ENCODE measurements at regions not wholly inside any gene's neighbourhood (a gene's known extent, or its start where the extent isn't known, plus 50 kb on each side); places are given as distances from the start of the nearest gene placed in this dataset.
"Not testable (repeated sequence)": the region's sequence is repeated elsewhere in the genome, so short reads cannot be mapped to it uniquely, and the experiment has no call there.

- Mint-ChIP-seq H3K36me3 (ENCODE audit: low read depth) (peaks cover 4% of the 10 kb centered on the region; the same call in 1 of the 2 replicates), H3K4me1 (ENCODE audit: low read depth) (no peaks in the 10 kb centered on the region), H3K9me3 (peaks cover 35% of the 10 kb centered on the region), H3K4me3 (no peak overlapping the region), H3K27me3 (ENCODE audit: insufficient read depth) (no peaks in the 10 kb centered on the region), H3K27ac (no peak overlapping the region)
- TF ChIP-seq CTCF (IDR thresholded peaks at IDR 0.05) = no peak
- no peak for DNase-seq
Observed at GRCh38 chr5:42109006-42109572, 184.0 kb downstream of the FBXO4 start.

GRCh38 chr5:42115721-42116120, 190.6 kb downstream of the FBXO4 start:
- not testable (repeated sequence) for H3K4me1 Mint-ChIP-seq (ENCODE audit: low read depth); H3K4me3 Mint-ChIP-seq; H3K27me3 Mint-ChIP-seq (ENCODE audit: insufficient read depth); DNase-seq; H3K36me3 Mint-ChIP-seq (ENCODE audit: low read depth); H3K27ac Mint-ChIP-seq
- H3K9me3 Mint-ChIP-seq = peaks cover 43% of the 10 kb centered on the region

GRCh38 chr5:42120070-42120469, 195.0 kb downstream of the FBXO4 start:
- no peaks in the 10 kb centered on the region for H3K27me3 Mint-ChIP-seq (ENCODE audit: insufficient read depth)
- peaks cover 5% of the 10 kb centered on the region; the same call in 1 of the 2 replicates for H3K36me3 Mint-ChIP-seq (ENCODE audit: low read depth)
- H3K4me1 Mint-ChIP-seq (ENCODE audit: low read depth) = no peaks in the 10 kb centered on the region
- DNase-seq = no peak
- no peak for TF ChIP-seq CTCF (IDR thresholded peaks at IDR 0.05)
- H3K4me3 Mint-ChIP-seq = no peak overlapping the region
- H3K27ac Mint-ChIP-seq = no peak overlapping the region
- peaks cover 26% of the 10 kb centered on the region for H3K9me3 Mint-ChIP-seq

GRCh38 chr5:42121401-42121800, 196.3 kb downstream of the FBXO4 start:
- peaks cover 21% of the 10 kb centered on the region for H3K9me3 Mint-ChIP-seq

GRCh38 chr5:42131081-42131480, 206.0 kb downstream of the FBXO4 start:
- Mint-ChIP-seq H3K4me3 (no peak overlapping the region), H3K9me3 (peaks cover 30% of the 10 kb centered on the region), H3K27me3 (ENCODE audit: insufficient read depth) (no peaks in the 10 kb centered on the region; the same call in none of the 2 replicates), H3K27ac (no peak overlapping the region), H3K4me1 (ENCODE audit: low read depth) (no peaks in the 10 kb centered on the region), H3K36me3 (ENCODE audit: low read depth) (peaks cover 5% of the 10 kb centered on the region; the same call in 1 of the 2 replicates)
- no peak for TF ChIP-seq CTCF (IDR thresholded peaks at IDR 0.05)
- DNase-seq = no peak

More at GRCh38 chr5:42121401-42121800, 196.3 kb downstream of the FBXO4 start:
- Mint-ChIP-seq H3K36me3 (ENCODE audit: low read depth) (peaks cover under 1% of the 10 kb centered on the region; the same call in 1 of the 2 replicates), H3K27me3 (ENCODE audit: insufficient read depth) (no peaks in the 10 kb centered on the region; the same call in 1 of the 2 replicates), H3K4me3 (no peak overlapping the region), H3K4me1 (ENCODE audit: low read depth) (no peaks in the 10 kb centered on the region), H3K27ac (no peak overlapping the region)
- DNase-seq = no peak
- no peak for TF ChIP-seq CTCF (IDR thresholded peaks at IDR 0.05)

GRCh38 chr5:42143361-42143760, 218.3 kb downstream of the FBXO4 start:
- TF ChIP-seq CTCF (IDR thresholded peaks at IDR 0.05) = no peak
- H3K9me3 Mint-ChIP-seq = peaks cover 19% of the 10 kb centered on the region
- no peak overlapping the region for H3K4me3 Mint-ChIP-seq
- no peaks in the 10 kb centered on the region for H3K27me3 Mint-ChIP-seq (ENCODE audit: insufficient read depth)
- no peak overlapping the region for H3K27ac Mint-ChIP-seq
- no peaks in the 10 kb centered on the region; the same call in 1 of the 2 replicates for H3K36me3 Mint-ChIP-seq (ENCODE audit: low read depth)
- H3K4me1 Mint-ChIP-seq (ENCODE audit: low read depth) = no peaks in the 10 kb centered on the region
- no peak for DNase-seq
